GM18505 (cell line): ENCODE measurements at regions not wholly inside any gene's neighbourhood (a gene's known extent, or its start where the extent isn't known, plus 50 kb on each side); places are given as distances from the start of the nearest gene placed in this dataset.

ENCODE experiments used
- ATAC-seq: cut with Tn5 transposase; IDR thresholded peaks from one replicate; pipeline ENCODE4 v1.9.1; 2021; ENCODE audit not compliant: unreplicated experiment
- POLR2A ChIP-seq: IDR thresholded peaks from 4 replicates; pipeline ENCODE4 v1.6.1; 2011; ENCODE audit warnings: borderline replicate concordance; ENCODE audit not compliant: insufficient read depth, insufficient read length; ENCODE audit errors: extremely low read depth

- no peak for TF ChIP-seq POLR2A
- ATAC-seq = no peak
Observed at GRCh38 chr2:9751831-9752230, 91.4 kb upstream of the TAF1B start.

- peak; percentile 41 for ATAC-seq
Observed at GRCh38 chr2:9752441-9753275, 90.6 kb upstream of the TAF1B start.

DNA sequence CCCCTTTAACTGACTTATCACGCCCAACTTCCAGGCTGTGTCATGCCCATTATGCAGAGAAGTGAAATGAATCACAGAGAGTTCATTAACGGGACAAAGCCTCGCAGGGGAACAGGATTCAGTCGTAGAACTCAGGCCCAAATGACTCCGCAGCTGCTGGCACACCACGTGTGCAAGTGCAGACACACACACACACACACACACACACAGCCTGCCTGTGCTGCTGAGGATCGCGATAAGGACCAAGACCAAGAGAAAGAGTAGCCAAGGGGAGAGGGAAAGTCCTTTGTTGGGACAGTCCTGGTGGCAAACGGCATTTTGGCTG is 90.0 kb upstream of the TAF1B start:
- peak; percentile 32 for TF ChIP-seq POLR2A
- ATAC-seq = peak; percentile 57

More at GRCh38 chr2:9752441-9753275, 90.6 kb upstream of the TAF1B start:
- no peak for TF ChIP-seq POLR2A

GRCh38 chr2:9753665-9754531 is 89.4 kb upstream of the TAF1B start:
- peak; percentile 50 for TF ChIP-seq POLR2A
- ATAC-seq = peak; percentile 43

GRCh38 chr2:9754532-9754887 is 88.8 kb upstream of the TAF1B start:
- ATAC-seq = no peak
- TF ChIP-seq POLR2A = peak; percentile 9

GRCh38 chr2:9755008-9755407 is 88.3 kb upstream of the TAF1B start:
- no peak for TF ChIP-seq POLR2A
- ATAC-seq = no peak

DNA sequence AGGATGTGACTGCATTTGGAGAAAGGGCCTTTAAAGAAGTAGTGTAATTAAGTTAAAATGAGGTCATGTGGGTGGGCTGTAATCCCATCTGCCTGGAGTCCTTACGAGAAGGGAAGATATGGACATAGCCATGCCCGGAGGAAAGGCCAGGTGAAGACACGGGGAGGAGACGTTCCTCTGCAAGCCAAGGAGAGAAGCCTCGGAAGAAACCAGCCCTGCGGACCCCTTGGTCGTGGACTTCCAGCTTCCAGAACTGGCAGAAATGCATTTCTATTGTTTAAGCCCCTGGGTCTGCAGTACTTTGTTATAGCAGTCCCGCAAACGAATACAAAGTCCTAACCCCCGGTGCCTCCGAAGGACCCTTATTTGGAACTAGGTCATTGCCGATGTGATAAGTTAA is 87.6 kb upstream of the TAF1B start:
- no peak for TF ChIP-seq POLR2A
- no peak for ATAC-seq

DNA sequence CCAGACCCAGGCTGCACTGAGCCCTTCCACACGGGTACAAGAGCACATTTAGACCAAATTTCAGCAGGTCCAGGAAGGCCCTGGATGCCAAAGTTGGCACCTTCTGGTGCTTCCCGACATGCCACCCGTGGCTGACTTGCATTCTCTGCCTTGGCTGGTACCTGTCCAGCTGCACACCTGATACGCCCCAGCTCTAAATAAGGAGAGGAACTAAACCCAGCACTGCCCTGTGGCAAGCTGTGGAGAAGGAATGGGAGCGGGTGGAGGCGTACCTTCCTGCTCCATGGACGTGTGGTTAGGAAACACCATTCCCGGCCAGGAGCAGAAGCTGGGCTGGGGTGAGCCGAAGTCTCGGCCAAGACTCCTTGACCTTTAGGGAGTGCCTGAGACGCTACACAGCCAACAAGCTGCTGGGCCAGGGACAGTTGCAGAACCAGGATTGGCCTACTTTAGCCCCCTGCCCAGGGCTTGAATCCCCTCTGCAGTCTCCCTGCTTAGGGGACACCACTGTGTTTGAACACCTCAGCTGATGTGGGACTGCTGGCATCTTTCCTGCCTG is 86.5 kb upstream of the TAF1B start:
- TF ChIP-seq POLR2A = no peak
- ATAC-seq = no peak

DNA sequence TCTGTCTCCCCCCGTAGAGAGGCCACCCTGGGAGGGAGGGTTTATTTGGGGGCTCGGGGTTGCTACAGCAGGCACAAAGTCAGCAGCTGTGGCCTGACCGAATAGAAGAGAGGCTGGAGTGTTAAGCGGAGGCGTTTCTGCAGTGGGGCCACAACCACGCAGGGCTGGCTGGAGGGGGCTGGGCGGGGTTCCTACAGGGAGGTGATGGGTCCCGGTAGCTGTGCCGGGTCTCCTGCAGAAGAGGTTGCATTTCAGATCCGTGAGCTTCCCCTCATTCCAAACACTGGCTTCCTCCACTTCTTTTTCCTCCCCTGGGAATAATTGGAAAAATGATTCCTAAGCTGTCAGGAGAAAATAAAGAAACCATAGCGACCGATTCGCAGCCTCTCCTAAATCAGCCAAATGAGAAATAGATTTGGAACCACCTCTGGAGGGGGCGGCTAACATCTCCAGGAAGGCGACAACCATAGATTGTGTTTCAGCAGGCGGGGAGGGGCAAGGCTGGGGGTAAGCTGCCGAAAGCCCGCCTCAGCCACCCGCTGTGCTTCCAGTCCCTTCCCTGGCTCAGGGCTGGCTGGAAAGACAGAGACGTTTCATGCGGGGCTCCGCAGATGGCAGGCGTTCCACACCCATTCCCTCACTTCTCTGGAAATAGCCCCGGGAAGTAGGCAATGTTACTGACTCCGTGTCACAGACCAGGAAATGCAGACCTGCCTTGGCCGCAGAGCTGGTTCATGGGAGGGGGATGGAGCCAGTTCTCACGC is 85.6 kb upstream of the TAF1B start:
- TF ChIP-seq POLR2A = no peak
- ATAC-seq = no peak

GRCh38 chr2:9758741-9759140 is 84.5 kb upstream of the TAF1B start:
- no peak for ATAC-seq

DNA sequence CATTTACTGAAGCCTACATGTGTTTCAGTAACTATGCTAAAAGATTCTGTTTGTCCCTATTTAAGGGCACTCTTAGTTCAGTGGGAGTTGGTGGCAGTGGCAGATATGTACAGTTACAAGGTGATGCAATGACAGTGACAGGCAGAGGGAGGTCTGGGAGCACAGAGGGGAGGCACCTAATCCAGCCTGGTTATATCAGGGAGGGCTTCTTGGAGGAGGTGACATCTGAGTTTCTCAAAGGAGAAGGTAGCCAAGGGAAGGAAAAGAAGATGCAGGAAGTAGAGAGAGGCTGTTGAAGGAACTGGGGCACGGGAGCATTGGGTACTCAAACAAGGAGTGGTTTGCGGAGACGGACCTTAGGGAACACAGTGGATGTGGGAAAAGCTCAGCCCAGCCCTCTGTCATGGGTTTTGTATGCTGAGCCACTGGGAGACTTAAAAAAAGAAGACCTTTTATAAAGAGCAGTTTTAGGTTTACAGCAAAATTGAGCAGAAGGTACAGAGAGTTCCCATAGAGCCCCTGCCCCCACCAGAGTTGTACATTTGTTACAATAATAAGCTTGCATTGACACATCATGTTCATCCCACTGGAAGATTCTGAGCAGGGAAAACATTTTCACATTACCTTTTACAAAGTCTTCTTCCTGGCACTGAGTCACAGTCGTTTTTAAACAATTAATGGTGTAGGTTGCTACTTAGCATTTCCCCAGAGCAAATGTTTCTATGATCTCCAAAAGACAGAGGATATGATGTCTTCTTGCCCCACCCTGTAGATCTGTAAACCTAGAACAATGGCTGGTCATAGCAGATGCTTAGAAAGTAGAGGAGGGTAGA is 83.0 kb upstream of the TAF1B start:
- no peak for ATAC-seq
- no peak for TF ChIP-seq POLR2A

More at GRCh38 chr2:9758741-9759140, 84.5 kb upstream of the TAF1B start:
- TF ChIP-seq POLR2A = no peak

GRCh38 chr2:9760902-9761228 is 82.4 kb upstream of the TAF1B start:
- TF ChIP-seq POLR2A = no peak
- ATAC-seq = no peak
